Mesothelial cell of epicardium (in vitro differentiated cells): ENCODE measurements at regions not wholly inside any gene's neighbourhood (a gene's known extent, or its start where the extent isn't known, plus 50 kb on each side); places are given as distances from the start of the nearest gene placed in this dataset.

ENCODE experiments used
- DNase-seq, 2 experiments: peaks; one replicate each; pipeline ENCODE4 v3.0.0; 2021; ENCODE audit warnings: low spot score in 2 of 2; ENCODE audit not compliant: unreplicated experiment in 2 of 2
- H3K27ac Mint-ChIP-seq: 2 replicates; pipeline ENCODE4 v1.8.0; 2021; ENCODE audit warnings: mixed read lengths
- H3K27me3 Mint-ChIP-seq: 2 replicates; pipeline ENCODE4 v1.8.0; 2021; ENCODE audit warnings: low read depth, mixed read lengths
- H3K36me3 Mint-ChIP-seq: 2 replicates; pipeline ENCODE4 v1.8.0; 2021; ENCODE audit warnings: mixed read lengths
- H3K4me1 Mint-ChIP-seq: 2 replicates; pipeline ENCODE4 v1.8.0; 2021; ENCODE audit warnings: mixed read lengths
- H3K4me3 Mint-ChIP-seq: 2 replicates; pipeline ENCODE4 v1.8.0; 2021; ENCODE audit warnings: mild to moderate bottlenecking, moderate library complexity, mixed read lengths
- H3K9me3 Mint-ChIP-seq: 2 replicates; pipeline ENCODE4 v1.8.0; 2021; ENCODE audit warnings: mixed read lengths
- TF ChIP-seq, protein P1 (sequence below): fragments of 200-600 bp; sonication (generic); IDR thresholded peaks from one replicate; pipeline ENCODE4 v1.5.0; 2021; ENCODE audit warnings: antibody characterized with exemption; ENCODE audit not compliant: unreplicated experiment

DNA sequence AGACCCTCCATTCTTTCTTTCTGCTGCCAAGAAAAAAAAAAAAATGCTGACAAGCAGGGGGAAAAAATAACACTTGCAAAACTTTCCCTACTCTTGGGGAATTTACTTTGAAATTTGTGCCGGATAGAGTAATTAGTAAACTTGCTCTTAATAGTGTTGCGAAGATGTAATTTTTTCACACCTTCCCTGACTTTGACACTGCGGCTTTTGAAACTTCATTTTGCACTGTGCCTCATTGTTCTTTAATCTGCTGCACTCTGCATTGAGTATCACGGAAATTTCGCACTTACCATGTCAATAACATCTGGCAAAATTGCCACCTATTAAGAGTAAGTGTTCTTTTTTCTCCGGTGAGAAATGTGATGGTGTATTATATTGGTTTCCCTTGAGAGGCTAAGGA, 596.1 kb downstream of the VRK1 start:
- DNase-seq, result no peak
- Mint-ChIP-seq H3K36me3 (no peaks in the 10 kb centered on the region), H3K9me3 (no peaks in the 10 kb centered on the region), H3K27ac (no peak overlapping the region), H3K4me1 (no peaks in the 10 kb centered on the region), H3K27me3 (peaks cover 54% of the 10 kb centered on the region), H3K4me3 (no peak overlapping the region)
- TF ChIP-seq, protein P1, sequence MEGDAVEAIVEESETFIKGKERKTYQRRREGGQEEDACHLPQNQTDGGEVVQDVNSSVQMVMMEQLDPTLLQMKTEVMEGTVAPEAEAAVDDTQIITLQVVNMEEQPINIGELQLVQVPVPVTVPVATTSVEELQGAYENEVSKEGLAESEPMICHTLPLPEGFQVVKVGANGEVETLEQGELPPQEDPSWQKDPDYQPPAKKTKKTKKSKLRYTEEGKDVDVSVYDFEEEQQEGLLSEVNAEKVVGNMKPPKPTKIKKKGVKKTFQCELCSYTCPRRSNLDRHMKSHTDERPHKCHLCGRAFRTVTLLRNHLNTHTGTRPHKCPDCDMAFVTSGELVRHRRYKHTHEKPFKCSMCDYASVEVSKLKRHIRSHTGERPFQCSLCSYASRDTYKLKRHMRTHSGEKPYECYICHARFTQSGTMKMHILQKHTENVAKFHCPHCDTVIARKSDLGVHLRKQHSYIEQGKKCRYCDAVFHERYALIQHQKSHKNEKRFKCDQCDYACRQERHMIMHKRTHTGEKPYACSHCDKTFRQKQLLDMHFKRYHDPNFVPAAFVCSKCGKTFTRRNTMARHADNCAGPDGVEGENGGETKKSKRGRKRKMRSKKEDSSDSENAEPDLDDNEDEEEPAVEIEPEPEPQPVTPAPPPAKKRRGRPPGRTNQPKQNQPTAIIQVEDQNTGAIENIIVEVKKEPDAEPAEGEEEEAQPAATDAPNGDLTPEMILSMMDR, result no peak

DNA sequence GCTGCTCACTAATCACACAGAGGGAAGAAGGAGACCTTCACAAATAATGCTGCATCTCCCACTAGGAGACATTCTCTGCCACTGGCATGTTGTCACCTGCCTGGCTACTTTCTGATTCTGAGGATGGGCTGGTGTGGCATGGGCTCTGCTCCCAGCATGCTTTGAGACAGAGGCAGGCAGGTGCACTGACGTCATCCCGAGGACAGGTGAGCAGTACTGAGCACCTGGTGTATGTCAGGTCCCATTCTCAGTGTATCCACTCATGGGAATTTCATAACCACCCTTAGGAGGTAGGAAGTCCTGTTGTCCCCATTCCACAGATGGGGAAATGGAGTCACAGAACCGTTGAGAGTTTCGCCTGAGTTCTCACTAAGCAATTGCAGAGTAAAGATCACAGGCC, 597.9 kb downstream of the VRK1 start:
- no peak overlapping the region for H3K27ac Mint-ChIP-seq
- H3K9me3 Mint-ChIP-seq, result no peaks in the 10 kb centered on the region
- H3K27me3 Mint-ChIP-seq, result peaks cover 57% of the 10 kb centered on the region
- H3K4me3 Mint-ChIP-seq, result no peak overlapping the region
- no peaks in the 10 kb centered on the region for H3K4me1 Mint-ChIP-seq
- TF ChIP-seq, protein P1, result no peak
- no peaks in the 10 kb centered on the region for H3K36me3 Mint-ChIP-seq
- DNase-seq, result no peak

DNA sequence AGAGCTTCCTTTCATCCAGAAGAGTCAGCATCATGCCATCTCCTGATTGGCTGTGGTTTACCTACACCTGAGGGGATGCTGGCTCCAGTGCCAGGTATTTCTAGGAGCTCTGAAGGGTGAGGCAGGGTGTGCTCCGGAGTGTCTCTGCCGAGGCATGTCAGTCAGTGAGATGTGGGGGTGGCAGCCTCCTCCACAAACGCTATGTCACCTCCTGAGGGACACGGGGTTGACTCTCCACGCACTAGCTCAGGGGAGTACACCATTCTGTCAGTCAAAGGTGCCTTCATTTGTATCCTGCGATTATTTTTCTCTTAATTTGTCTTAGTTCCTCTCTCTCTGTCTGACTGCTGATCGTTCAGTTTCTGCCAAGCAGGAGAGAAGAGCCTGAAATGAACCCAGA, 604.5 kb downstream of the VRK1 start:
- Mint-ChIP-seq H3K9me3 (no peaks in the 10 kb centered on the region), H3K4me1 (no peaks in the 10 kb centered on the region), H3K27ac (no peak overlapping the region), H3K27me3 (peaks cover 35% of the 10 kb centered on the region), H3K4me3 (no peak overlapping the region), H3K36me3 (no peaks in the 10 kb centered on the region)
- no peak for DNase-seq
- TF ChIP-seq, protein P1, result no peak

DNA sequence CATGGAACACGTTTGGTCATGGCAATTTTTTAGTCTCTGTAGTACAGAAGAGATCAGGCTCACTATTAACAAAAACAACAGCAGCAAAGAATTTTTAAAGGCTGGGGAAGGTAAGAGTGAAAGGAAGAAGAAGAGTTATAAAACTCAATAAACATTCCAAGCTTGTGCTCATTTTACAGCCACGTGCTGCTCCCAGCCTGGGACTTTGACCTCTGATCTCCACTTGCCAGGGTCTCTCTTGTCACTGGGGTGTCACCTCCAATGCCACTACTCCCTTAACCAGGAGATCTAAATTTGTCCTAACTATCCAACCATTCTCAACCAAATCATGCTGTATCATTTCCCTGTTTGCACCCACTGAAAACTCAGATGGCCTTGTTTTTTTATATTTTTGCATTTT, 605.1 kb downstream of the VRK1 start:
- Mint-ChIP-seq H3K9me3 (no peaks in the 10 kb centered on the region), H3K27ac (no peak overlapping the region), H3K4me1 (no peaks in the 10 kb centered on the region), H3K4me3 (no peak overlapping the region), H3K27me3 (peaks cover 31% of the 10 kb centered on the region), H3K36me3 (no peaks in the 10 kb centered on the region)
- TF ChIP-seq, protein P1, result no peak
- DNase-seq, result no peak

DNA sequence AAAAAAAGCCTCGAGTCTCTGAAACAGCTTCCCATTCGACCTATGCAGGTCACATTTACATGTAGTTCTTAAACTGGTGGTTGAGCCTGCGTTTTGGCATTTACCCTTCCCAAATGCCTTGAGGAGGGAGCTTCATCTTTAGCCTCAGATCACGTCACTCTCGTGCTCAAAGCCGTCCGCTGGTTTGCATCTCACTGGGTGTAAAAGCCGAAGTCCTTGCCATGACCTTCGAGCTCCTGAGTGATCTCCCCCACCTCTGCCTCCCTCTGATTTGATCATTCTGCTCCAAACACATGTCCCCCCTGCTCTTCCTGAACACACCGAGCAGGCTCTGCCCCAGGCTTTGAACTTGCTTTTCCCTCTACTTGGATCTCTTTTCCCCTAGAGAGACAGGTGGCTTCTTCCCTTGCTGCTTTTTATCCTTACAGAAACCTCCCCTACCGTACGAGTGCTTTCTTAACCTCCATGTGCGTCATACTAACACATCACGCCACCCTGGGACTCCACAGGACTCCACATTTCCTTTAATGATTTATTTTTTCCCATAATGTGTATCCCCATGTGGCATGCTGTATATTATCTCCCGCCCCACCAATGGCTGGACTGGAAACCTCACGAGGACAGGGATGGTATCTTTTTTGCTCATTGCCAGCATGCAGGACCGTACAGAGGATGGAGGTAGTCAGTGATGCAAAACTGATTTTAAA, 610.7 kb downstream of the VRK1 start:
- Mint-ChIP-seq H3K27ac (no peak overlapping the region), H3K27me3 (peaks cover 19% of the 10 kb centered on the region)
- TF ChIP-seq, protein P1, result no peak

More for the DNA sequence above, 610.7 kb downstream of the VRK1 start:
- Mint-ChIP-seq H3K4me1 (peaks cover 11% of the 10 kb centered on the region), H3K9me3 (no peaks in the 10 kb centered on the region), H3K36me3 (no peaks in the 10 kb centered on the region), H3K4me3 (no peak overlapping the region)
- DNase-seq, result no peak
